HEK293T (cell line): ENCODE measurements at regions not wholly inside any gene's neighbourhood (a gene's known extent, or its start where the extent isn't known, plus 50 kb on each side); places are given as distances from the start of the nearest gene placed in this dataset.

Source experiments
- CTCF ChIA-PET: fragments of 350-600 bp; formaldehyde crosslinking; extraction: SDS; loops from one replicate; lab custom pipeline; 2021; ENCODE audit warnings: antibody characterized with exemption, inconsistent platforms; lab: Yijun Ruan, JAX
- POLR2A ChIA-PET: fragments of 350-600 bp; formaldehyde crosslinking; extraction: SDS; loops from one replicate; lab custom pipeline; 2020; ENCODE audit warnings: antibody characterized with exemption, inconsistent platforms; lab: Yijun Ruan, JAX
- DNase-seq: peaks from one replicate; pipeline ENCODE4 v3.0.0; 2012; ENCODE audit warnings: mixed read lengths; ENCODE audit errors: extremely low spot score
- ARNT ChIP-seq: fragments of 450-650 bp; IDR thresholded peaks from 2 replicates; pipeline ENCODE4 v1.6.1; 2017; ENCODE audit warnings: mild to moderate bottlenecking
- BHLHE40 ChIP-seq: fragments of 450-650 bp; IDR thresholded peaks from 2 replicates; pipeline ENCODE4 v1.6.1; 2016; ENCODE audit warnings: mild to moderate bottlenecking, moderate library complexity, borderline replicate concordance
- CTBP1 ChIP-seq: fragments of 450-650 bp; IDR thresholded peaks from 2 replicates; pipeline ENCODE4 v1.6.1; 2016; ENCODE audit warnings: borderline replicate concordance
- ELF4 ChIP-seq: fragments of 450-650 bp; IDR thresholded peaks from 2 replicates; pipeline ENCODE4 v1.6.1; 2017; ENCODE audit warnings: antibody characterized with exemption
- FOXA1 ChIP-seq: fragments of 450-650 bp; IDR thresholded peaks from 2 replicates; pipeline ENCODE4 v1.6.1; 2016; ENCODE audit warnings: mild to moderate bottlenecking
- FOXK2 ChIP-seq: fragments of 450-650 bp; IDR thresholded peaks from 2 replicates; pipeline ENCODE4 v1.6.1; 2016; ENCODE audit warnings: mild to moderate bottlenecking
- FOXM1 ChIP-seq: fragments of 450-650 bp; IDR thresholded peaks from 2 replicates; pipeline ENCODE4 v1.6.1; 2017; ENCODE audit warnings: mild to moderate bottlenecking, borderline replicate concordance
- HDGF ChIP-seq: fragments of 450-650 bp; IDR thresholded peaks from 2 replicates; pipeline ENCODE4 v1.6.1; 2017; ENCODE audit warnings: antibody characterized with exemption, borderline replicate concordance
- L3MBTL2 ChIP-seq: fragments of 450-650 bp; conservative IDR thresholded peaks from 2 replicates; pipeline ENCODE4 v1.6.1; 2016; ENCODE audit warnings: mild to moderate bottlenecking
- LEF1 ChIP-seq: fragments of 450-650 bp; IDR thresholded peaks from 2 replicates; pipeline ENCODE4 v1.6.1; 2017; ENCODE audit warnings: mild to moderate bottlenecking, borderline replicate concordance
- NFRKB ChIP-seq: fragments of 450-650 bp; IDR thresholded peaks from 2 replicates; pipeline ENCODE4 v1.6.1; 2016; ENCODE audit warnings: mild to moderate bottlenecking, moderate library complexity
- SP1 ChIP-seq: fragments of 450-650 bp; IDR thresholded peaks from 2 replicates; pipeline ENCODE4 v1.6.1; 2017
- SUZ12 ChIP-seq: fragments of 450-650 bp; IDR thresholded peaks from 2 replicates; pipeline ENCODE4 v1.6.1; 2016; ENCODE audit warnings: mild to moderate bottlenecking
- TARDBP ChIP-seq: fragments of 450-650 bp; IDR thresholded peaks from 2 replicates; pipeline ENCODE4 v1.6.1; 2016
- ZNF384 ChIP-seq: fragments of 450-650 bp; IDR thresholded peaks from 2 replicates; pipeline ENCODE4 v1.6.1; 2016
- TF ChIP-seq, protein P1 (sequence below): fragments of 450-650 bp; IDR thresholded peaks from 2 replicates; pipeline ENCODE4 v1.6.1; 2016

DNA sequence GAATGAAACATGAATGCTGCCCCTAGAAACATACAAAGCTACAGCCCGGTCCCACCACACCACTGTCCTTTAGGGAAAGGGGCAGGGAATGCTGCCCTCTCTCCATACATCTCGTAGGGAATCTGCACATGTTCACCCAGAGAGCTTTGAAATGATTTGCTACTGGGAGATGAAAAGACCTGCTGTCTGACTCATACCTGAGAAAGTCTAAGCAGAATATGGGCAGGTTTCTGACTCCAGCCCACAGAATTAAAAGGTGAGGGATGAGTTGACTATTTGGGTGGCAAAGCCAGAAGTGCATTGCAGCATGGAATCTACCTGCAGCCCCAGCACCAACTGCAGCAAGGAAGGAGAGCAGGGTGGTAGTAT, 297.9 kb downstream of the TLE1 start:
- ChIA-PET CTCF (no interaction called here), POLR2A (no interaction called here)
- TF ChIP-seq L3MBTL2 (no peak), NFRKB (no peak), ZNF384 (no peak), HDGF (no peak), SP1 (no peak), CTBP1 (no peak), TARDBP (no peak), BHLHE40 (no peak)
- TF ChIP-seq, protein P1, sequence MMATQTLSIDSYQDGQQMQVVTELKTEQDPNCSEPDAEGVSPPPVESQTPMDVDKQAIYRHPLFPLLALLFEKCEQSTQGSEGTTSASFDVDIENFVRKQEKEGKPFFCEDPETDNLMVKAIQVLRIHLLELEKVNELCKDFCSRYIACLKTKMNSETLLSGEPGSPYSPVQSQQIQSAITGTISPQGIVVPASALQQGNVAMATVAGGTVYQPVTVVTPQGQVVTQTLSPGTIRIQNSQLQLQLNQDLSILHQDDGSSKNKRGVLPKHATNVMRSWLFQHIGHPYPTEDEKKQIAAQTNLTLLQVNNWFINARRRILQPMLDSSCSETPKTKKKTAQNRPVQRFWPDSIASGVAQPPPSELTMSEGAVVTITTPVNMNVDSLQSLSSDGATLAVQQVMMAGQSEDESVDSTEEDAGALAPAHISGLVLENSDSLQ, result no peak
- no peak for DNase-seq

GRCh38 chr9:81390792-81391456, 298.4 kb downstream of the TLE1 start:
- ChIA-PET CTCF (no interaction called here), POLR2A (no interaction called here)
- DNase-seq, result no peak
- TF ChIP-seq LEF1, result no peak
- TF ChIP-seq FOXK2, result no peak
- no peak for TF ChIP-seq ELF4
- no peak for TF ChIP-seq TARDBP
- TF ChIP-seq NFRKB, result no peak
- no peak for TF ChIP-seq FOXA1
- TF ChIP-seq CTBP1, result no peak
- no peak for TF ChIP-seq BHLHE40
- no peak for TF ChIP-seq SUZ12
- TF ChIP-seq SP1, result no peak
- TF ChIP-seq FOXM1, result no peak
- TF ChIP-seq L3MBTL2, result no peak
- TF ChIP-seq ZNF384, result no peak
- TF ChIP-seq ARNT, result no peak
- TF ChIP-seq, protein P1, result no peak
- TF ChIP-seq HDGF, result no peak

GRCh38 chr9:81389569-81389993, 299.8 kb downstream of the TLE1 start:
- no peak for TF ChIP-seq SUZ12
- no peak for TF ChIP-seq HDGF
- no peak for TF ChIP-seq FOXK2
- no peak for TF ChIP-seq NFRKB
- TF ChIP-seq ELF4, result no peak
- no peak for TF ChIP-seq FOXA1
- TF ChIP-seq BHLHE40, result no peak
- no peak for TF ChIP-seq SP1
- no peak for TF ChIP-seq CTBP1
- no peak for TF ChIP-seq LEF1
- TF ChIP-seq TARDBP, result no peak
- no peak for TF ChIP-seq ARNT
- POLR2A ChIA-PET, result no interaction called here
- CTCF ChIA-PET, result interaction anchor here (0.5 kb wide), 1 partner anchor 1216 kb away, joined by 3 read pairs; no protein-coding TSS in a partner anchor
- DNase-seq, result no peak

- TF ChIP-seq CTBP1, result peak; percentile 19; the same call in 1 of the 2 replicates
- no peak for TF ChIP-seq FOXM1
- no peak for TF ChIP-seq TARDBP
- TF ChIP-seq FOXA1, result no peak
- DNase-seq, result no peak
- ChIA-PET CTCF (no interaction called here), POLR2A (no interaction called here)
Observed at GRCh38 chr9:81388831-81389230, 300.5 kb downstream of the TLE1 start.

- no peak for TF ChIP-seq HDGF
- TF ChIP-seq, protein P1, result no peak
- TF ChIP-seq NFRKB, result no peak
- no peak for TF ChIP-seq FOXK2
- no peak for TF ChIP-seq ARNT
- TF ChIP-seq CTBP1, result no peak
- TF ChIP-seq LEF1, result no peak
- TF ChIP-seq SUZ12, result no peak
- TF ChIP-seq TARDBP, result no peak
- TF ChIP-seq FOXA1, result no peak
- ChIA-PET CTCF (no interaction called here), POLR2A (no interaction called here)
- no peak for DNase-seq
Observed at GRCh38 chr9:81387360-81388106, 301.8 kb downstream of the TLE1 start.

GRCh38 chr9:81384911-81385310, 304.4 kb downstream of the TLE1 start:
- ChIA-PET CTCF (no interaction called here), POLR2A (no interaction called here)
- no peak for DNase-seq
- no peak for TF ChIP-seq ZNF384
- no peak for TF ChIP-seq FOXA1
- TF ChIP-seq ARNT, result no peak
- TF ChIP-seq NFRKB, result no peak
- no peak for TF ChIP-seq LEF1
- no peak for TF ChIP-seq TARDBP
- no peak for TF ChIP-seq CTBP1
- no peak for TF ChIP-seq ELF4
- TF ChIP-seq, protein P1, result no peak
- TF ChIP-seq FOXM1, result no peak
- TF ChIP-seq SUZ12, result no peak
- TF ChIP-seq HDGF, result no peak
